HL-60 (cell line): ENCODE measurements at regions not wholly inside any gene's neighbourhood (a gene's known extent, or its start where the extent isn't known, plus 50 kb on each side); places are given as distances from the start of the nearest gene placed in this dataset.

Experiments
- CTCF ChIP-seq: IDR thresholded peaks from one replicate; pipeline ENCODE4 v1.5.1; 2011; ENCODE audit warnings: low read length, control low read depth, inconsistent platforms; ENCODE audit not compliant: insufficient read depth
- POLR2AphosphoS5 ChIP-seq: IDR thresholded peaks from 2 replicates; pipeline ENCODE4 v1.6.1; 2012; ENCODE audit warnings: low read depth

- no peak for TF ChIP-seq CTCF
- no peak for TF ChIP-seq POLR2AphosphoS5
These were observed 197.4 kb upstream of the HS3ST1 start for GRCh38 chr4:11626066-11626465.
